ENCODE measurements at regions not wholly inside any gene's neighbourhood (a gene's known extent, or its start where the extent isn't known, plus 50 kb on each side); places are given as distances from the start of the nearest gene placed in this dataset.

DNA sequence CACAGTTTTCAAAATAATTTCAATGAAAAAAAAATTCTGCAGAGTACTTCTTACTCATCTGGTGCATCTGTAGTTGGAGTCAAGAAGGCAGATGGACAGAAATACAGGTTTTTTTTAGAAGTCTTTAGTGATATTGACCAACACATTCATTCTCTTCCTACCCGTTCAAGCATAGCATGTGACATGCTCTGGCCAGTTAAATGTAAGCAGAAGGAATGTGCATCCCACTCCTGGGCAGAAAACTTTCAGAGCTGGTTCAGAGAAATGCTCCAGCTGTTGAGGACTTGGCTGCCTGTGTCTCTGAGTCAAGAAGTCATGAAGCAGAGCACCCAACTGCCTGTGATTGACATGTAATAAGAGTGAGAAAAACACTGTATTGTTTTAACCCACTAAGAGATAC lies 665.3 kb upstream of the IGFBP3 start:
- TF ChIP-seq, protein P1, sequence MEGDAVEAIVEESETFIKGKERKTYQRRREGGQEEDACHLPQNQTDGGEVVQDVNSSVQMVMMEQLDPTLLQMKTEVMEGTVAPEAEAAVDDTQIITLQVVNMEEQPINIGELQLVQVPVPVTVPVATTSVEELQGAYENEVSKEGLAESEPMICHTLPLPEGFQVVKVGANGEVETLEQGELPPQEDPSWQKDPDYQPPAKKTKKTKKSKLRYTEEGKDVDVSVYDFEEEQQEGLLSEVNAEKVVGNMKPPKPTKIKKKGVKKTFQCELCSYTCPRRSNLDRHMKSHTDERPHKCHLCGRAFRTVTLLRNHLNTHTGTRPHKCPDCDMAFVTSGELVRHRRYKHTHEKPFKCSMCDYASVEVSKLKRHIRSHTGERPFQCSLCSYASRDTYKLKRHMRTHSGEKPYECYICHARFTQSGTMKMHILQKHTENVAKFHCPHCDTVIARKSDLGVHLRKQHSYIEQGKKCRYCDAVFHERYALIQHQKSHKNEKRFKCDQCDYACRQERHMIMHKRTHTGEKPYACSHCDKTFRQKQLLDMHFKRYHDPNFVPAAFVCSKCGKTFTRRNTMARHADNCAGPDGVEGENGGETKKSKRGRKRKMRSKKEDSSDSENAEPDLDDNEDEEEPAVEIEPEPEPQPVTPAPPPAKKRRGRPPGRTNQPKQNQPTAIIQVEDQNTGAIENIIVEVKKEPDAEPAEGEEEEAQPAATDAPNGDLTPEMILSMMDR (IDR thresholded peaks at IDR 0.05; ENCODE audit: insufficient read depth, low read depth, low read length), result no peak
- TF ChIP-seq EZH2 (IDR thresholded peaks at IDR 0.05; ENCODE audit: insufficient read depth, low read length), result no peak
